Glutamatergic neuron (in vitro differentiated cells): ENCODE measurements at regions not wholly inside any gene's neighbourhood (a gene's known extent, or its start where the extent isn't known, plus 50 kb on each side); places are given as distances from the start of the nearest gene placed in this dataset.

ENCODE experiments used
- DNase-seq: peaks from one replicate; pipeline ENCODE4 v3.0.0; 2022
- H3K27ac Mint-ChIP-seq: one replicate; pipeline ENCODE4 v1.8.0; 2020; ENCODE audit warnings: mild to moderate bottlenecking, mixed read lengths, inconsistent platforms; ENCODE audit not compliant: unreplicated experiment
- H3K27me3 Mint-ChIP-seq: one replicate; pipeline ENCODE4 v1.8.0; 2020; ENCODE audit warnings: mild to moderate bottlenecking, moderate library complexity, mixed read lengths, inconsistent platforms; ENCODE audit not compliant: unreplicated experiment
- H3K36me3 Mint-ChIP-seq: one replicate; pipeline ENCODE4 v1.8.0; 2020; ENCODE audit warnings: mild to moderate bottlenecking, mixed read lengths, inconsistent platforms; ENCODE audit not compliant: unreplicated experiment
- H3K4me1 Mint-ChIP-seq: one replicate; pipeline ENCODE4 v1.8.0; 2020; ENCODE audit warnings: mild to moderate bottlenecking, low read depth, mixed read lengths, inconsistent platforms; ENCODE audit not compliant: unreplicated experiment
- H3K4me3 Mint-ChIP-seq: one replicate; pipeline ENCODE4 v1.8.0; 2020; ENCODE audit warnings: mild to moderate bottlenecking, mixed read lengths, inconsistent platforms; ENCODE audit not compliant: unreplicated experiment
- H3K9me3 Mint-ChIP-seq: one replicate; pipeline ENCODE4 v1.8.0; 2020; ENCODE audit warnings: mild to moderate bottlenecking, moderate library complexity, mixed read lengths, inconsistent platforms; ENCODE audit not compliant: unreplicated experiment
- CTCF ChIP-seq: fragments of 200-600 bp; sonication (generic); IDR thresholded peaks from one replicate; pipeline ENCODE4 v1.5.0; 2021; ENCODE audit not compliant: partially characterized antibody, unreplicated experiment

- H3K27me3 Mint-ChIP-seq: no peaks in the 10 kb centered on the region
- DNase-seq: no peak
- TF ChIP-seq CTCF: no peak
- H3K36me3 Mint-ChIP-seq: no peaks in the 10 kb centered on the region
- no peaks in the 10 kb centered on the region for H3K9me3 Mint-ChIP-seq
- peaks cover 1% of the 10 kb centered on the region for H3K4me1 Mint-ChIP-seq
- H3K4me3 Mint-ChIP-seq: no peak overlapping the region
- no peak overlapping the region for H3K27ac Mint-ChIP-seq
Observed at GRCh38 chr3:107992976-107993684, 97.7 kb downstream of the CD47 start.

DNA sequence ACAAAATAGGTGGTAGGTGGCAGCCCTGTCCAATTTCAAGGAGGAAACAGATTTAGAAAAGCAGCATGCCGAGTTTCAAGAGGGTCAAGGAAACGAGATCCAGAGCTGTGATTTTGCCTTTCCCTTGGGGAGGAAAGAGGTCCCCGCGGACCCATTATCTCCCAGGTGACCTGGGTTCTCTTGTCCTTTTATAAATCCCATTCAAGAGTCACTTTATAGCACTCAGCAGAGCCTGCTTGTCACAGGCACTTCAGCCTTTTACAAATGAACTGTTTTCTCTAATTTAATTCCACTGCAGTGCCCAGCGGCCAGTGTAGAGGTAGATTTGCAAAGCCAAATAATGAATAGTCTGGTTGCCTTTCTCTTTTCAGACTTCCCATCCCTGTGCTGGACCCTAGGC, 99.9 kb downstream of the CD47 start:
- no peak overlapping the region for H3K4me3 Mint-ChIP-seq
- H3K4me1 Mint-ChIP-seq: peaks cover 1% of the 10 kb centered on the region
- no peak overlapping the region for H3K27ac Mint-ChIP-seq
- H3K36me3 Mint-ChIP-seq: no peaks in the 10 kb centered on the region
- H3K9me3 Mint-ChIP-seq: no peaks in the 10 kb centered on the region
- no peak for TF ChIP-seq CTCF
- no peaks in the 10 kb centered on the region for H3K27me3 Mint-ChIP-seq
- no peak for DNase-seq

GRCh38 chr3:107990433-107990832, 100.4 kb downstream of the CD47 start:
- Mint-ChIP-seq H3K9me3 (no peaks in the 10 kb centered on the region), H3K27ac (no peak overlapping the region), H3K27me3 (no peaks in the 10 kb centered on the region), H3K4me3 (no peak overlapping the region), H3K36me3 (no peaks in the 10 kb centered on the region), H3K4me1 (peaks cover 1% of the 10 kb centered on the region)
- DNase-seq: no peak
- TF ChIP-seq CTCF: no peak

DNA sequence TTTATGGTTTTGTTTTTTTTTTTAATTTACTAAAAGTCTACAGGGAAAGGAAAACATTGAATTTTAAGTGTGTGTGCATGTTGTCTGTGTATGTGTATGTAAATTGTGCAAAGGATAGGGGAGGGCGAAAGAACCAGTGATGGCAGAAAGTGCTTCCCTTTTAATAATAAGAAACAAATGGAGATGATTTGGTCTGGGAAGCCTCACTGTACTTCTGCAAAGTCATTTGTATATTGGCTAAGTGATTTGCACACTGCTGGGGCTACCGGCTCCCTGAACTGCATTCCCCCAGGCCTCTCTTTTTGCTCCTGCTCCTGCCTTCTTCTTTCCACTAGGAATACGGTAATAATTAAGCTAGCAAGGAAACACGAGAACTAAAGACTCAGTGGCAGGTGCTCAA, 101.2 kb downstream of the CD47 start:
- Mint-ChIP-seq H3K36me3 (no peaks in the 10 kb centered on the region), H3K4me1 (peaks cover 1% of the 10 kb centered on the region), H3K27ac (no peak overlapping the region), H3K4me3 (no peak overlapping the region), H3K9me3 (no peaks in the 10 kb centered on the region), H3K27me3 (no peaks in the 10 kb centered on the region)
- DNase-seq: no peak
- no peak for TF ChIP-seq CTCF

DNA sequence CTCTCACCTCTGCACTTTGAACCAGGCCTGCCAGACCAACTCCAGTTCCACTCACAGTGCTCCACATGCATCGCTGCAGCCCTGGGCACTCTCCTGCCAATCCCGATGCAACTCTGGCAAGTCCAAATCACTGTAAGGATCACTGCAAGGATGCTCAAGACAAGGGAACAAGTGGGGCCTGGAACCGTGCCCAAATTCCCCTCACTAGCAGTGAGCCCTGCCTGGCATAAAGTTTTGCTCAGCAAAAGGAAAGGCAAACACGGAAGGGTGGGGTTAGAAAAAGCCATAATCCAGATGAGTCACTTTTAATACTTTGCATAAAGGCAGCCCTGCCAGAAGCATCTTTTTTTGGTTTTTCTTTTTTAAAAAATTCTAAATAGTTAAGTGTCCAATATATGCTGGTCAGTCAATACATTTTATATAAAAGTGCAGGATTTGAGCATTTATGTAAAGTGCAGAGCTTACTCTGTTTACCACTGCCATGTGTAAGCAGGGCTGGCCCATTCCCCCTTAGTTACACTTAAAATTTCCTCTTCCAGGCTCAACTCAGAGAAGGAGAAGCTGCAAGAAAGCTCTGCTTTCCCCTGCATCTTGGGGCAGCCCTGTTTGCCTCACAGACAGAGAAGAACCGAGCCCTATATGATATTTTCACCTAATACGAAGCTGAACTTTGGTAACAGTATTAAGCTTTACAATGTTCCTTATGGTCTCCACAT, 102.2 kb downstream of the CD47 start:
- Mint-ChIP-seq H3K27ac (no peak overlapping the region), H3K4me1 (peaks cover 1% of the 10 kb centered on the region), H3K9me3 (no peaks in the 10 kb centered on the region), H3K36me3 (no peaks in the 10 kb centered on the region), H3K4me3 (no peak overlapping the region), H3K27me3 (no peaks in the 10 kb centered on the region)
- no peak for DNase-seq
- no peak for TF ChIP-seq CTCF
